B cell (primary cell): ENCODE measurements at regions not wholly inside any gene's neighbourhood (a gene's known extent, or its start where the extent isn't known, plus 50 kb on each side); places are given as distances from the start of the nearest gene placed in this dataset.

Experiments used
- ATAC-seq: fragments of 200-7000 bp; cut with Tn5 transposase; one replicate; pipeline ENCODE4 v1.10.0; 2021; ENCODE audit warnings: low read depth, mild to moderate bottlenecking, moderate number of reproducible peaks, moderate library complexity
- CTCF ChIA-PET: fragments of 350-600 bp; sonication (Branson Sonifier 250); formaldehyde crosslinking; loops from one replicate; lab custom pipeline; 2021; ENCODE audit warnings: antibody characterized with exemption, inconsistent platforms; lab: Charles Lee
- POLR2A ChIA-PET: fragments of 350-600 bp; sonication (Branson Sonifier 250); formaldehyde crosslinking; loops from one replicate; lab custom pipeline; 2021; ENCODE audit warnings: antibody characterized with exemption; lab: Charles Lee
- DNase-seq: peaks from one replicate; pipeline ENCODE4 v3.0.0; 2013
- H2AFZ ChIP-seq: 2 replicates; pipeline ENCODE4 v1.6.1; 2012; ENCODE audit warnings: mild to moderate bottlenecking, low read depth, low read length; ENCODE audit not compliant: insufficient read depth, poor library complexity, severe bottlenecking
- H3K27ac ChIP-seq, 2 donors: 1 replicate in 1 of 2; 2 replicates in 1 of 2; pipeline ENCODE4 v1.5.1; 2012 to 2013; ENCODE audit warnings: low read length in 2 of 2, mild to moderate bottlenecking in 2 of 2, moderate library complexity in 1 of 2
- H3K27me3 ChIP-seq, 4 experiments: fragments of 200-600 bp in 1 of 4; sonication (generic) in 1 of 4; replicated peaks in 1 of 4; 1 replicate in 2 of 4; 2 replicates in 2 of 4; pipeline versions ENCODE4 v1.6.1 to v1.7.0; 2013 to 2016; ENCODE audit warnings: low read length in 3 of 4, mild to moderate bottlenecking in 2 of 4, mixed read lengths in 1 of 4, moderate library complexity in 1 of 4; ENCODE audit not compliant: insufficient read depth in 4 of 4, control insufficient read depth in 3 of 4; ENCODE audit errors: control extremely low read depth in 1 of 4
- H3K36me3 ChIP-seq, 2 experiments: replicated peaks in 1 of 2; 1 replicate in 1 of 2; 2 replicates in 1 of 2; pipeline versions ENCODE4 v1.6.1 to v1.7.1; 2013; ENCODE audit warnings: low read length in 1 of 2; ENCODE audit not compliant: insufficient read depth in 2 of 2, control insufficient read depth in 1 of 2; ENCODE audit errors: control extremely low read depth in 1 of 2, extremely low read depth in 1 of 2
- H3K4me1 ChIP-seq, 2 donors: fragments of 200-600 bp in 1 of 2; sonication (generic) in 1 of 2; 1 replicate in 1 of 2; 2 replicates in 1 of 2; pipeline versions ENCODE4 v1.5.1 to v1.6.1; 2013 to 2017; ENCODE audit warnings: low read length in 2 of 2; ENCODE audit not compliant: control insufficient read depth in 2 of 2, insufficient read depth in 2 of 2
- H3K4me2 ChIP-seq: replicated peaks from 2 replicates; pipeline ENCODE3; 2012; ENCODE audit warnings: mild to moderate bottlenecking, low read depth, low read length; ENCODE audit not compliant: poor library complexity, severe bottlenecking
- H3K4me3 ChIP-seq, 5 experiments: fragments of 200-600 bp in 1 of 5; sonication (generic) in 1 of 5; 1 replicate in 3 of 5; 2 replicates in 2 of 5; pipeline versions ENCODE4 v1.5.1 to v1.7.0; 2011 to 2016; ENCODE audit warnings: low read length in 4 of 5, mild to moderate bottlenecking in 4 of 5, low read depth in 2 of 5, control low read depth in 1 of 5, moderate library complexity in 1 of 5; ENCODE audit not compliant: insufficient read depth in 1 of 5; ENCODE audit errors: control extremely low read depth in 1 of 5, extremely low read depth in 1 of 5
- H3K79me2 ChIP-seq: fragments of 200-600 bp; sonication (generic); one replicate; pipeline ENCODE4 v1.6.0; 2016; ENCODE audit warnings: low read length; ENCODE audit not compliant: control insufficient read depth, insufficient read depth
- H3K9ac ChIP-seq: fragments of 200-600 bp; sonication (generic); 2 replicates; pipeline ENCODE4 v1.6.1; 2017; ENCODE audit warnings: mild to moderate bottlenecking, low read length, moderate library complexity
- H3K9me3 ChIP-seq, 3 donors: one replicate each; pipeline versions ENCODE4 v1.6.1 to v1.7.1; 2013; ENCODE audit warnings: low read length in 2 of 3; ENCODE audit not compliant: control insufficient read depth in 2 of 3, insufficient read depth in 1 of 3; ENCODE audit errors: control extremely low read depth in 1 of 3
- H4K20me1 ChIP-seq: 2 replicates; pipeline ENCODE4 v1.6.0; 2012; ENCODE audit warnings: mild to moderate bottlenecking, low read length; ENCODE audit not compliant: insufficient read depth, control insufficient read depth, poor library complexity, severe bottlenecking
- H3K27ac Mint-ChIP-seq: one replicate; pipeline ENCODE4 v1.8.0; 2021; ENCODE audit warnings: mixed read lengths
- H3K27me3 Mint-ChIP-seq: one replicate; pipeline ENCODE4 v1.8.0; 2021; ENCODE audit warnings: mixed read lengths
- H3K4me1 Mint-ChIP-seq: one replicate; pipeline ENCODE4 v1.8.0; 2021; ENCODE audit warnings: mixed read lengths
- H3K4me3 Mint-ChIP-seq: one replicate; pipeline ENCODE4 v1.8.0; 2021; ENCODE audit warnings: mixed read lengths
- H3K9me3 Mint-ChIP-seq: one replicate; pipeline ENCODE4 v1.8.0; 2022; ENCODE audit warnings: mixed read lengths; ENCODE audit not compliant: insufficient read depth
- CTCF ChIP-seq: fragments of 200-600 bp; IDR thresholded peaks from one replicate; pipeline ENCODE4 v1.8.0; 2022; ENCODE audit warnings: antibody characterized with exemption, mild to moderate bottlenecking
- EZH2 ChIP-seq: IDR thresholded peaks from 2 replicates; pipeline ENCODE4 v1.6.1; 2012; ENCODE audit warnings: borderline replicate concordance, low read depth, mild to moderate bottlenecking, moderate library complexity, low read length; ENCODE audit not compliant: insufficient read depth, poor library complexity, severe bottlenecking
- WGBS: methylation state at CpG from one replicate; pipeline ENCODE4 v1.1.5; 2013; ENCODE audit warnings: missing lambda C conversion rate; ENCODE audit not compliant: insufficient coverage; 5-methylcytosine and 5-hydroxymethylcytosine counted together
- intact Hi-C: fragments of 100-400 bp; cut with micrococcal nuclease; formaldehyde crosslinking; loops from one replicate; pipeline ENCODE4 v1.10.0; 2022

DNA sequence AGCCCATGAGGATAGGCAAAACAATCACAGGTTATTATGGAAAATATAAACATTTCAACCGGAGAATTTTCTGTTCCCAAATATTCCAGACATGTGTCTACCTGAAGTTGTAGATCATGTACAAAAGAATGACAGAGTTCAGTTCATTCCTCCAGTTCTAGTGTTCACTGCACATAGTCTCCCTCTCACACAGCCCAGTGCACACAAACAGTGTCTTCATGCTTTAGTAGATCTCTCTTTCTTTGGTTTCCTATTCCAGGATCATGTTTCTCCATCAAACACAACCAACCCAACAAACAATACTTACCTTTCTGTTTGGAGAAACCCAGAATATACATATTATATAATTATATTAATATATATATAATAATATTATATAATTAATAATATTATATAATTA is 671.9 kb downstream of the TRIML1 start:
- Histone ChIP-seq H3K79me2 (no peaks in the 10 kb centered on the region), H3K4me3 (no peak overlapping the region), H3K9ac (no peak overlapping the region), H3K4me1 (no peaks in the 10 kb centered on the region), H3K36me3 (no peaks in the 10 kb centered on the region), H3K9me3 (no peaks in the 10 kb centered on the region), H4K20me1 (no peaks in the 10 kb centered on the region), H2AFZ (no peak overlapping the region), H3K27me3 (no peaks in the 10 kb centered on the region), H3K27ac (no peak overlapping the region), H3K4me2 (no peak overlapping the region)
- H3K4me1 Mint-ChIP-seq = no peaks in the 10 kb centered on the region
- no peak overlapping the region for H3K27ac Mint-ChIP-seq
- CTCF ChIA-PET = no interaction called here
- no peak for TF ChIP-seq EZH2
- no peak for TF ChIP-seq CTCF
- intact Hi-C loops = no loop called here
- no peaks in the 10 kb centered on the region for H3K27me3 Mint-ChIP-seq
- DNase-seq (no peak), ATAC-seq (no peak)
- no peak overlapping the region for H3K4me3 Mint-ChIP-seq
- 100% methylated on average over 1 of the region's 1 CpG for WGBS
- POLR2A ChIA-PET = no interaction called here
- peaks cover 9% of the 10 kb centered on the region for H3K9me3 Mint-ChIP-seq

DNA sequence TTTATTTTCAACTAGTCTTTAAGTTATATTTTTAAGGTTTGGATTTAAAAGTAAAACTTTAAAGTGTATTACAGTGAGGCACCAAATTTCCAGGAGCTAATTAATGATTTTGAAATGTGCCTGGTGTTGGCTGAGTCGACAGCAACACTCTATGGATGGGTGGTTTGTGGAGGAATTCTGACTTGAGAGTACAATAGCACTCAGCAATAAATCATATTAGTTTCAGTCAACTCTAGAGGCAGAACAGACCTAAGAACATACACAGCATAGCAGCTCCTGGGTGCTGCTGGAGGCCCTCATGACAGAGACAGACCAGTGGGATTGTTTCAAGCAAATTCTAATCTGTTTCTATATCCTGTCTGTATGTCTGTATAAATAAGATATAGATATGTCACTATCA is 673.4 kb downstream of the TRIML1 start:
- Histone ChIP-seq H3K4me3 (no peak overlapping the region), H3K27ac (no peak overlapping the region), H3K9ac (no peak overlapping the region), H2AFZ (no peak overlapping the region), H3K4me1 (no peaks in the 10 kb centered on the region), H3K4me2 (no peak overlapping the region), H3K27me3 (no peaks in the 10 kb centered on the region), H3K36me3 (no peaks in the 10 kb centered on the region), H3K9me3 (no peaks in the 10 kb centered on the region), H3K79me2 (no peaks in the 10 kb centered on the region), H4K20me1 (no peaks in the 10 kb centered on the region)
- DNase-seq = no peak
- TF ChIP-seq EZH2 = no peak
- no peak for TF ChIP-seq CTCF
- ATAC-seq = no peak
- H3K9me3 Mint-ChIP-seq = peaks cover 9% of the 10 kb centered on the region
- H3K27ac Mint-ChIP-seq = no peak overlapping the region
- H3K4me1 Mint-ChIP-seq = no peaks in the 10 kb centered on the region
- no CpG with 5 or more reads among the region's 1 CpG for WGBS
- ChIA-PET POLR2A (no interaction called here), CTCF (no interaction called here)
- H3K4me3 Mint-ChIP-seq = no peak overlapping the region
- intact Hi-C loops = no loop called here
- no peaks in the 10 kb centered on the region for H3K27me3 Mint-ChIP-seq
